ENCODE measurements at regions not wholly inside any gene's neighbourhood (a gene's known extent, or its start where the extent isn't known, plus 50 kb on each side); places are given as distances from the start of the nearest gene placed in this dataset.

DNA sequence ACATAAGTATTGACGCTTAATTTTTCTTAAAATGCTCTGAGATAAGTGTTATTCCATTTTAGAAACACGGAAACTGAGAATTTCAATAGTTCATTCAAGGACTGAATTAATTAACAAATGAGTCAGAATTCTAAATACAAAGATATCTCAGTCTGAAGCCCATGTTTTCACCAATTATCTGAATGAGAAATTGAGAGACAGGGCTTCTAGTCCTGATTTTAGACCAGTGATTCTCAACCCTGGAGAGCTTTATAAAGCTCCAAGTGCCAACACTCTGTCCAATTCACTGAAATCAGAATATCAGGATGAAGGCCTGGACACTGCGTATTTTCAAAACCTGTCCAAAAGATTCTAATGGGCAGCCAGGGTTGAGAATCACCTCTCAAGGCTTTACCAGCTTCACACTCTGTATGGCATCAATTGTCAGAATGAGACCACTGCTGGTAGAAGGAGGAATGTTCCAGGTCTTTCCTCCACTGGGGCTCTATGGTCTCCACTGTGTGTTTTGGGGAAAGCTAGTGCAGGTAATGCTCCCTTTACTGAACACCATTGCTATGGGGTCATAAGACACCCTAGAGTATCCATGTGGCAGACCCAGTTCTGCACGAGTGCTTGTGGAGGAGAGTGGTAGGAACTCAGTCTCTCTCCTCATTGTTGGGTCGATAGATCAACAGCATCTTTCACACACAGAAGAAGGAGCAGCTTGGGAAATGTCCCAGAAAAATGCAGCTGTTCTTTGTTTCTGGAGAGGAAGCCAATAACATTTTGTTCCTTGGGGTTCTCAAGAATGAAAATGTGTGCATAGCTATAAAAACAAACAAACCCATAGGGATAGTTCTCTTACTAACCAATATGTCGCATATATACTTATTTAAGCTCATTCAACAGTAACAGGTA is 99.7 kb upstream of the OSMR start:
- no peak for DNase-seq
- no peaks in the 10 kb centered on the region for H3K27me3 ChIP-seq
- H3K27ac ChIP-seq = no peak overlapping the region
- H3K4me1 ChIP-seq = no peaks in the 10 kb centered on the region
- H3K36me3 ChIP-seq = no peaks in the 10 kb centered on the region
- peaks cover 0 to 17% (median 5%) of the 10 kb centered on the region in 3 donors for H3K9me3 ChIP-seq
- intact Hi-C loops (cut with DNase I; ENCODE audit: low total_unique reads) = no loop called here
- TF ChIP-seq, protein P1, sequence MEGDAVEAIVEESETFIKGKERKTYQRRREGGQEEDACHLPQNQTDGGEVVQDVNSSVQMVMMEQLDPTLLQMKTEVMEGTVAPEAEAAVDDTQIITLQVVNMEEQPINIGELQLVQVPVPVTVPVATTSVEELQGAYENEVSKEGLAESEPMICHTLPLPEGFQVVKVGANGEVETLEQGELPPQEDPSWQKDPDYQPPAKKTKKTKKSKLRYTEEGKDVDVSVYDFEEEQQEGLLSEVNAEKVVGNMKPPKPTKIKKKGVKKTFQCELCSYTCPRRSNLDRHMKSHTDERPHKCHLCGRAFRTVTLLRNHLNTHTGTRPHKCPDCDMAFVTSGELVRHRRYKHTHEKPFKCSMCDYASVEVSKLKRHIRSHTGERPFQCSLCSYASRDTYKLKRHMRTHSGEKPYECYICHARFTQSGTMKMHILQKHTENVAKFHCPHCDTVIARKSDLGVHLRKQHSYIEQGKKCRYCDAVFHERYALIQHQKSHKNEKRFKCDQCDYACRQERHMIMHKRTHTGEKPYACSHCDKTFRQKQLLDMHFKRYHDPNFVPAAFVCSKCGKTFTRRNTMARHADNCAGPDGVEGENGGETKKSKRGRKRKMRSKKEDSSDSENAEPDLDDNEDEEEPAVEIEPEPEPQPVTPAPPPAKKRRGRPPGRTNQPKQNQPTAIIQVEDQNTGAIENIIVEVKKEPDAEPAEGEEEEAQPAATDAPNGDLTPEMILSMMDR (IDR thresholded peaks at IDR 0.05) = no peak
- no peak overlapping the region for H3K4me3 ChIP-seq

DNA sequence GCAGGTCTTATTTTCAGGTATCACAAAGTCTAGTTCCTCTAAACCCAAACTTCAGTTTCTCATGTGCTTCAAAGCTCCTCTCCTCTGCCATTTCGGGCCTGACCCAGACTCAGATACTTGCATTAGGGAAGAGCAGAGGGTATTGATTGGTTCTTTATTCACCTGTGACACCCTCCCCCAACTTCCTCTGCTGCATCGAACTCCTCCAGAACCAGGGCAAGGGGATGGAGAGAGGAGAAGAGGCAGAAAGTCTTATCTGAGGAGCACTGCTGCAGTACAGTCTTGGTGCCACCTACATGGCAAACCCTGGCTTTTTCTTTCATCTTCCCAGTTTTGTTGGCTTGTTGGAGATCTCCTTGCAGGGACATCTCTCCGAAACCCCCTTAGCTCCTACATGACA is 96.0 kb upstream of the OSMR start:
- no peak overlapping the region for H3K27ac ChIP-seq
- no peaks in the 10 kb centered on the region for H3K9me3 ChIP-seq
- TF ChIP-seq, protein P1 (IDR thresholded peaks at IDR 0.05) = no peak
- H3K27me3 ChIP-seq = no peaks in the 10 kb centered on the region
- intact Hi-C loops (cut with DNase I; ENCODE audit: low total_unique reads) = no loop called here
- no peak for DNase-seq
- no peaks in the 10 kb centered on the region for H3K36me3 ChIP-seq
- H3K4me3 ChIP-seq = no peak overlapping the region
- no peaks in the 10 kb centered on the region for H3K4me1 ChIP-seq

DNA sequence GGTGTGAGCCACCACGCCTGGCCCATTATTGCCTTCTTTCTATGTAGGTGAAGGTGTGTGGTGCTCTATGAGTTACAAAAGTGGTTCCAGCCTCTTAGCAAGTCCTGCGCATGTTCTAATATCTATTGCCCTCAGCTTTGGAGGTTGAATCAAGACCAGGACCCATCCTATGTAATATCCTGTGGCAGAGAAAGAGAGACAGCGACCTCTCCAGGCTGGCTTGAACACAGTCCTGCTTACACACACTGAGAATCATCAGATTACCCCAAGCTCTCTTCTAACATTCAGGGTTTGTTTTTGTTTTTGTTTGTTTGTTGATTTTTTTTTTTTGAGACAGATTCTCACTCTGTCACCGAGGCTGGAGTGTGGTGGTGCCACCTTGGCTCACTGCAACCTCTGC is 94.7 kb upstream of the OSMR start:
- no peaks in the 10 kb centered on the region for H3K9me3 ChIP-seq
- H3K4me1 ChIP-seq = no peaks in the 10 kb centered on the region
- intact Hi-C loops (cut with DNase I; ENCODE audit: low total_unique reads) = no loop called here
- H3K36me3 ChIP-seq = no peaks in the 10 kb centered on the region
- no peak for DNase-seq
- no peaks in the 10 kb centered on the region for H3K27me3 ChIP-seq
- TF ChIP-seq, protein P1 (IDR thresholded peaks at IDR 0.05) = no peak
- H3K4me3 ChIP-seq = no peak overlapping the region
- no peak overlapping the region for H3K27ac ChIP-seq

DNA sequence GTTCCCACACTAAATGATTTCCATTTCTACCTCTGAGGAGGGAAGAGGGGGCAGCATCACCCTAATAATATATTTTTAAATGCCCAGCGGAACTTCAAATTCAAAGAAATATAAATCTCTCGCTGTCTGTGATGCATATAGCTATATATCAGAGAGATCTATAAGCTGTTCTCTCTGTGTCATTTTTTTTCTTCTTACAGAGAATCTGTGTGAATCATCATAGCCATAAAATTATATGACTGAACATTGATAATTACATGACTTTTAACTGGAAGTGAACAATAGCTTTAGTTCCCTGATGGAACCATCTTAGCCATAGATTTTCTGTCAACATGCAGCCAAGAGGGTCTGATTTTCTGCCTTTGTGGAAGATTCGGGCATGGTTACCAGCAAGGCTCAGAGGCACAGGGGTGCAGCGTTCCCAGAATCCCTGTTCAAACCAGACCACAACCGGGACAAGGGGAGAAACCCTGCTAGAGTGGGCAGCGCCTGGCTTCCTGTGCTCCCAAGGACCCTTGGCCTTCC is 93.7 kb upstream of the OSMR start:
- TF ChIP-seq, protein P1 (IDR thresholded peaks at IDR 0.05) = no peak
- H3K4me3 ChIP-seq = no peak overlapping the region
- H3K36me3 ChIP-seq = no peaks in the 10 kb centered on the region
- H3K27ac ChIP-seq = no peak overlapping the region
- intact Hi-C loops (cut with DNase I; ENCODE audit: low total_unique reads) = no loop called here
- H3K27me3 ChIP-seq = no peaks in the 10 kb centered on the region
- no peak for DNase-seq
- H3K4me1 ChIP-seq = no peaks in the 10 kb centered on the region
- H3K9me3 ChIP-seq = no peaks in the 10 kb centered on the region

DNA sequence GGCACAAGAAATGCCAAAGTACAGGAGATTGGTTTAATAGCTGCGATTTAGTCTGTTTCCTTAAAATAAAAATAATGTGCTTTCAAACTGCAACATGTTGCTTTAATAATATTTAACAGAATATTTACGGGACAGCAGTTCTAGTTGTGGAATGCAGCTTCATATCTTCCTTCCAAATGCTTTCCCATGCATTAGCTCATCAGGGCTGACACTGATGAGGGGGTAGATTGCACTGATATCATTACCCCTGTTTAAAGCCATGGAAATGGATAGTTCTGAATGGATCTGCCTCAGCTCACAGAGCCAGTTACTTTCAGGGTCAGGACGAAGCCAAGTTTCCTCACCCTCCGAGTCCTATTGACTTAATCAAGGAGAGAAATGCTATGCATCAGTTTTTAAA is 93.2 kb upstream of the OSMR start:
- no peak overlapping the region for H3K4me3 ChIP-seq
- no peak for DNase-seq
- intact Hi-C loops (cut with DNase I; ENCODE audit: low total_unique reads) = no loop called here
- H3K27ac ChIP-seq = no peak overlapping the region
- TF ChIP-seq, protein P1 (IDR thresholded peaks at IDR 0.05) = no peak
- no peaks in the 10 kb centered on the region for H3K9me3 ChIP-seq
- no peaks in the 10 kb centered on the region for H3K36me3 ChIP-seq
- H3K4me1 ChIP-seq = no peaks in the 10 kb centered on the region
- no peaks in the 10 kb centered on the region for H3K27me3 ChIP-seq

Measured in tibial artery (tissue), 4 donors.